ENCODE measurements at regions not wholly inside any gene's neighbourhood (a gene's known extent, or its start where the extent isn't known, plus 50 kb on each side); places are given as distances from the start of the nearest gene placed in this dataset.

GRCh38 chr7:131197920-131198615 lies 129.6 kb upstream of the MKLN1 start:
- DNase-seq: no peak

- no peak for DNase-seq
These were observed 125.2 kb upstream of the MKLN1 start for GRCh38 chr7:131202451-131202850.

GRCh38 chr7:131203291-131203976 lies 124.2 kb upstream of the MKLN1 start:
- no peak for DNase-seq

GRCh38 chr7:131208777-131209176 lies 118.9 kb upstream of the MKLN1 start:
- DNase-seq: no peak

GRCh38 chr7:131210618-131211017 lies 117.1 kb upstream of the MKLN1 start:
- DNase-seq: no peak

GRCh38 chr7:131211500-131211899 lies 116.2 kb upstream of the MKLN1 start:
- no peak for DNase-seq

GRCh38 chr7:131212114-131212513 lies 115.6 kb upstream of the MKLN1 start:
- DNase-seq: no peak

- peak; percentile 88 for DNase-seq
These were observed 108.9 kb upstream of the MKLN1 start for GRCh38 chr7:131218727-131219128.

- peak; percentile 90 for DNase-seq
These were observed 108.2 kb upstream of the MKLN1 start for GRCh38 chr7:131219312-131220041.

GRCh38 chr7:131221061-131221460 lies 106.6 kb upstream of the MKLN1 start:
- no peak for DNase-seq

- no peak for DNase-seq
These were observed 105.5 kb upstream of the MKLN1 start for GRCh38 chr7:131222171-131222570.

GRCh38 chr7:131223151-131223550 lies 104.5 kb upstream of the MKLN1 start:
- no peak for DNase-seq

- no peak for DNase-seq
These were observed 102.7 kb upstream of the MKLN1 start for GRCh38 chr7:131224996-131225395.

- DNase-seq: no peak
These were observed 101.8 kb upstream of the MKLN1 start for GRCh38 chr7:131225619-131226513.

- no peak for DNase-seq
These were observed 101.2 kb upstream of the MKLN1 start for GRCh38 chr7:131226514-131226865.

GRCh38 chr7:131231381-131232220 lies 96.1 kb upstream of the MKLN1 start:
- DNase-seq: peak; percentile 84

GRCh38 chr7:131232768-131233167 lies 94.9 kb upstream of the MKLN1 start:
- DNase-seq: no peak

GRCh38 chr7:131233193-131233592 lies 94.5 kb upstream of the MKLN1 start:
- no peak for DNase-seq

GRCh38 chr7:131234719-131235488 lies 92.8 kb upstream of the MKLN1 start:
- DNase-seq: no peak

- DNase-seq: peak; percentile 65
These were observed 92.0 kb upstream of the MKLN1 start for GRCh38 chr7:131235489-131236317.

All from inflammatory macrophage treated with lipopolysaccharide for 4 hours (primary cell).